DND-41 (cell line): ENCODE measurements at regions not wholly inside any gene's neighbourhood (a gene's known extent, or its start where the extent isn't known, plus 50 kb on each side); places are given as distances from the start of the nearest gene placed in this dataset.

ENCODE experiments used
- ATAC-seq: fragments of 200-7000 bp; cut with Tn5 transposase; 3 replicates; pipeline ENCODE4 v1.9.1; 2021; ENCODE audit warnings: low read depth; ENCODE audit not compliant: insufficient read depth
- DNase-seq: peaks from one replicate; pipeline ENCODE4 v3.0.0-alpha.2; 2020
- H2AFZ ChIP-seq: 2 replicates; pipeline ENCODE4 v1.6.0; 2012; ENCODE audit warnings: low read depth, low read length
- H3K27ac ChIP-seq: 2 replicates; pipeline ENCODE4 v1.5.1; 2012; ENCODE audit warnings: low read length, inconsistent platforms
- H3K27me3 ChIP-seq: fragments of 200-600 bp; sonication (generic); 2 replicates; pipeline ENCODE4 v1.6.0; 2012; ENCODE audit warnings: low read length, mild to moderate bottlenecking, inconsistent platforms; ENCODE audit not compliant: insufficient read depth, poor library complexity
- H3K36me3 ChIP-seq: 2 replicates; pipeline ENCODE4 v1.5.1; 2012; ENCODE audit warnings: low read length, inconsistent platforms; ENCODE audit not compliant: insufficient read depth
- H3K4me1 ChIP-seq: 2 replicates; pipeline ENCODE4 v1.5.1; 2012; ENCODE audit warnings: mild to moderate bottlenecking, low read length; ENCODE audit not compliant: insufficient read depth
- H3K4me2 ChIP-seq: 2 replicates; pipeline ENCODE4 v1.6.0; 2012; ENCODE audit warnings: mild to moderate bottlenecking, moderate library complexity, low read length, inconsistent platforms; ENCODE audit not compliant: insufficient read depth
- H3K4me3 ChIP-seq, 2 experiments: fragments of 200-600 bp in 1 of 2; shearing (Covaris generic) in 1 of 2; 2 replicates each; pipeline ENCODE4 v1.5.1; 2012 to 2016; ENCODE audit warnings: inconsistent platforms in 2 of 2, low read length in 2 of 2, mild to moderate bottlenecking in 2 of 2, low read depth in 1 of 2, moderate library complexity in 1 of 2
- H3K79me2 ChIP-seq: 2 replicates; pipeline ENCODE4 v1.6.0; 2012; ENCODE audit warnings: low read length, inconsistent platforms; ENCODE audit not compliant: insufficient read depth
- H3K9ac ChIP-seq: 2 replicates; pipeline ENCODE4 v1.6.0; 2012; ENCODE audit warnings: low read depth, mild to moderate bottlenecking, inconsistent platforms, low read length, moderate library complexity
- H3K9me3 ChIP-seq: 2 replicates; pipeline ENCODE4 v1.5.1; 2012; ENCODE audit warnings: low read length, moderate library complexity, mild to moderate bottlenecking, inconsistent platforms; ENCODE audit not compliant: insufficient read depth, severe bottlenecking
- H4K20me1 ChIP-seq: 2 replicates; pipeline ENCODE4 v1.6.0; 2012; ENCODE audit warnings: low read length; ENCODE audit not compliant: insufficient read depth
- CTCF ChIP-seq: IDR thresholded peaks from 2 replicates; pipeline ENCODE4 v1.5.1; 2012; ENCODE audit warnings: borderline replicate concordance, low read length, moderate library complexity, mild to moderate bottlenecking; ENCODE audit not compliant: poor library complexity, severe bottlenecking; ENCODE audit errors: extremely low read depth
- EZH2 ChIP-seq: IDR thresholded peaks from 3 replicates; pipeline ENCODE4 v1.6.1; 2012; ENCODE audit warnings: borderline replicate concordance, low read depth, mild to moderate bottlenecking, moderate library complexity, low read length, inconsistent platforms; ENCODE audit not compliant: severe bottlenecking

GRCh38 chr18:33814546-33814945 is 236.5 kb downstream of the ASXL3 start:
- ATAC-seq (no peak), DNase-seq (no peak)
- Histone ChIP-seq H3K36me3 (no peaks in the 10 kb centered on the region), H3K27me3 (no peaks in the 10 kb centered on the region), H3K4me3 (no peak overlapping the region), H3K9ac (no peak overlapping the region), H3K79me2 (no peaks in the 10 kb centered on the region), H3K4me2 (no peak overlapping the region), H2AFZ (no peak overlapping the region), H3K27ac (no peak overlapping the region), H4K20me1 (no peaks in the 10 kb centered on the region), H3K9me3 (no peaks in the 10 kb centered on the region), H3K4me1 (no peaks in the 10 kb centered on the region)
- TF ChIP-seq CTCF (no peak), EZH2 (no peak)

GRCh38 chr18:33812186-33812585 is 234.2 kb downstream of the ASXL3 start:
- no peaks in the 10 kb centered on the region for H3K9me3 ChIP-seq
- ATAC-seq (no peak), DNase-seq (no peak)
- H3K4me2 ChIP-seq, result no peak overlapping the region
- no peaks in the 10 kb centered on the region for H3K36me3 ChIP-seq
- H3K9ac ChIP-seq, result no peak overlapping the region
- no peaks in the 10 kb centered on the region for H3K4me1 ChIP-seq
- no peak overlapping the region for H3K27ac ChIP-seq
- H4K20me1 ChIP-seq, result no peaks in the 10 kb centered on the region
- H2AFZ ChIP-seq, result no peak overlapping the region
- no peak for TF ChIP-seq CTCF
- no peak for TF ChIP-seq EZH2
- no peaks in the 10 kb centered on the region for H3K27me3 ChIP-seq
- no peaks in the 10 kb centered on the region for H3K79me2 ChIP-seq
- H3K4me3 ChIP-seq, result no peak overlapping the region

- Histone ChIP-seq H3K4me2 (no peak overlapping the region), H3K9me3 (no peaks in the 10 kb centered on the region), H3K9ac (no peak overlapping the region), H3K4me1 (no peaks in the 10 kb centered on the region), H3K27ac (no peak overlapping the region), H2AFZ (no peak overlapping the region), H3K36me3 (no peaks in the 10 kb centered on the region), H4K20me1 (no peaks in the 10 kb centered on the region), H3K27me3 (no peaks in the 10 kb centered on the region), H3K79me2 (no peaks in the 10 kb centered on the region), H3K4me3 (no peak overlapping the region)
- ATAC-seq (no peak), DNase-seq (no peak)
- TF ChIP-seq EZH2, result no peak
- TF ChIP-seq CTCF, result no peak
Observed at GRCh38 chr18:33805592-33805991, 227.6 kb downstream of the ASXL3 start.

- Histone ChIP-seq H3K9ac (no peak overlapping the region), H3K36me3 (no peaks in the 10 kb centered on the region), H3K4me1 (no peaks in the 10 kb centered on the region), H3K27me3 (no peaks in the 10 kb centered on the region), H4K20me1 (no peaks in the 10 kb centered on the region), H3K27ac (no peak overlapping the region), H3K4me2 (no peak overlapping the region), H3K79me2 (no peaks in the 10 kb centered on the region), H3K4me3 (no peak overlapping the region), H2AFZ (no peak overlapping the region), H3K9me3 (no peaks in the 10 kb centered on the region)
- ATAC-seq (no peak), DNase-seq (no peak)
- TF ChIP-seq CTCF (no peak), EZH2 (no peak)
Observed at GRCh38 chr18:33804258-33804657, 226.2 kb downstream of the ASXL3 start.
